ENCODE measurements at regions not wholly inside any gene's neighbourhood (a gene's known extent, or its start where the extent isn't known, plus 50 kb on each side); places are given as distances from the start of the nearest gene placed in this dataset.

- H3K4me1 ChIP-seq (replicated peaks in 1 of 2; ENCODE audit: control insufficient read depth in 2 of 2, insufficient read depth in 2 of 2, low read length in 2 of 2), result no peaks in the 10 kb centered on the region
- no peak for DNase-seq (ENCODE audit: extremely low read depth in 1 of 4, low spot score in 3 of 4)
- in situ Hi-C loops (cut with MboI) (no loop called here), intact Hi-C loops (cut with micrococcal nuclease) (no loop called here)
- FAIRE-seq, result no peak
- H2AFZ ChIP-seq (ENCODE audit: low read depth, low read length), result no peak overlapping the region
- no peaks in the 10 kb centered on the region for H3K9me1 ChIP-seq (ENCODE audit: control insufficient read depth, insufficient read depth, low read length)
- H3K9ac ChIP-seq (ENCODE audit: insufficient read depth in 1 of 2, low read depth in 2 of 2, low read length in 2 of 2), result no peak overlapping the region
- H4K20me1 ChIP-seq (replicated peaks; ENCODE audit: control insufficient read depth, insufficient read depth, low read length), result no peaks in the 10 kb centered on the region
- H3K27ac ChIP-seq (ENCODE audit: extremely low read depth, low read depth, low read length), result no peak overlapping the region
- TF ChIP-seq BRD4 (IDR thresholded peaks at IDR 0.05), result no peak
- no peak for TF ChIP-seq TAF15 (IDR thresholded peaks at IDR 0.05; ENCODE audit: low read depth, low read length)
- no peak for TF ChIP-seq NRF1 (conservative IDR thresholded peaks at IDR 0.05 in 1 of 2, IDR thresholded peaks at IDR 0.05 in 1 of 2)
- TF ChIP-seq NCOA1 (IDR thresholded peaks at IDR 0.05; ENCODE audit: low read depth), result no peak
- no peak for TF ChIP-seq KAT2B (IDR thresholded peaks at IDR 0.05; ENCODE audit: low read depth, low read length)
- TF ChIP-seq DDX20 (tag; IDR thresholded peaks at IDR 0.05; ENCODE audit: low read depth), result no peak
- TF ChIP-seq HNRNPH1 (optimal IDR thresholded peaks at IDR 0.05; ENCODE audit: low read depth, low read length), result no peak
- TF ChIP-seq CSDE1 (IDR thresholded peaks at IDR 0.05), result no peak
- TF ChIP-seq ZEB2 (IDR thresholded peaks at IDR 0.05), result no peak
- no peak for TF ChIP-seq CXXC5 (CRISPR knock-in tag; IDR thresholded peaks at IDR 0.05)
- no peak for TF ChIP-seq DMBX1 (CRISPR knock-in tag; IDR thresholded peaks at IDR 0.05; ENCODE audit: borderline replicate concordance)
- TF ChIP-seq ZNF165 (CRISPR knock-in tag; IDR thresholded peaks at IDR 0.05; ENCODE audit: borderline replicate concordance), result no peak
- TF ChIP-seq, protein P1, sequence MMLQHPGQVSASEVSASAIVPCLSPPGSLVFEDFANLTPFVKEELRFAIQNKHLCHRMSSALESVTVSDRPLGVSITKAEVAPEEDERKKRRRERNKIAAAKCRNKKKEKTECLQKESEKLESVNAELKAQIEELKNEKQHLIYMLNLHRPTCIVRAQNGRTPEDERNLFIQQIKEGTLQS (IDR thresholded peaks at IDR 0.05), result no peak
- TF ChIP-seq, protein P1 (CRISPR knock-in tag; conservative IDR thresholded peaks at IDR 0.05), result no peak
- TF ChIP-seq HSF4 (CRISPR knock-in tag; IDR thresholded peaks at IDR 0.05; ENCODE audit: borderline replicate concordance), result no peak
- TF ChIP-seq HOXB6 (CRISPR knock-in tag; IDR thresholded peaks at IDR 0.05; ENCODE audit: borderline replicate concordance), result no peak
- no peak overlapping the region for H3K4me2 ChIP-seq (ENCODE audit: insufficient read depth, low read length)
- BruUV-seq (replicated peaks), result no TSS peak
- ChIA-PET CTCF (ENCODE audit: low intra/inter-chr PET ratio) (no interaction called here), POLR2A (interaction anchor here (0.6 kb wide), 1 partner anchor 144 kb away, joined by 5 read pairs; no protein-coding TSS in a partner anchor)
- no peaks in the 10 kb centered on the region for H3K36me3 ChIP-seq (ENCODE audit: control insufficient read depth, insufficient read depth, low read length)
- H3K27me3 ChIP-seq (ENCODE audit: control insufficient read depth in 2 of 2, insufficient read depth in 2 of 2, low read length in 2 of 2), result peaks cover 2 to 30% of the 10 kb centered on the region in 2 experiments; a peak in 4 of 5 replicates
- 0% methylated on average over 6 of the region's 6 CpGs for WGBS (ENCODE audit: insufficient coverage, low coverage, missing lambda C conversion rate)
- no peaks in the 10 kb centered on the region for H3K9me3 ChIP-seq (replicated peaks; ENCODE audit: control insufficient read depth, insufficient read depth, low read depth, low read length)
- ATAC-seq, result no peak
- no peaks in the 10 kb centered on the region for H3K79me2 ChIP-seq (ENCODE audit: control insufficient read depth, insufficient read depth, low read length)
- no peak overlapping the region for H3K4me3 ChIP-seq
Measured at GRCh38 chr12:107437954-107438353, 247.6 kb upstream of the PWP1 start.
